Neural cell (in vitro differentiated cells): ENCODE measurements at regions not wholly inside any gene's neighbourhood (a gene's known extent, or its start where the extent isn't known, plus 50 kb on each side); places are given as distances from the start of the nearest gene placed in this dataset.

ENCODE experiments used
- H2AFZ ChIP-seq: fragments of 200-600, 300-800 bp; sonication (generic), shearing (Covaris generic); 2 replicates; pipeline ENCODE4 v1.6.0; 2014; ENCODE audit warnings: low read depth, mild to moderate bottlenecking, antibody characterized with exemption, low read length, moderate library complexity
- H3F3A ChIP-seq: fragments of 200-600 bp; shearing (Covaris generic); 2 replicates; pipeline ENCODE4 v1.6.1; 2016; ENCODE audit warnings: mild to moderate bottlenecking, moderate library complexity, mixed read lengths, antibody characterized with exemption, low read length; ENCODE audit not compliant: insufficient read depth, poor library complexity, severe bottlenecking
- H3K27ac ChIP-seq: fragments of 200-600, 300-800 bp; sonication (generic), shearing (Covaris generic); 2 replicates; pipeline ENCODE4 v1.5.1; 2014; ENCODE audit warnings: mild to moderate bottlenecking, low read length, moderate library complexity
- H3K27me3 ChIP-seq: fragments of 300-800, 200-600 bp; sonication (generic), shearing (Covaris generic); 2 replicates; pipeline ENCODE4 v1.6.0; 2014; ENCODE audit warnings: mild to moderate bottlenecking, low read depth, low read length, moderate library complexity; ENCODE audit not compliant: insufficient read depth
- H3K36me3 ChIP-seq: fragments of 300-800, 200-600 bp; sonication (generic), shearing (Covaris generic); 2 replicates; pipeline ENCODE4 v1.5.1; 2014; ENCODE audit warnings: mild to moderate bottlenecking, antibody characterized with exemption, low read length, moderate library complexity; ENCODE audit not compliant: insufficient read depth
- H3K4me2 ChIP-seq: fragments of 300-800, 200-600 bp; sonication (generic), shearing (Covaris generic); 2 replicates; pipeline ENCODE4 v1.6.0; 2014; ENCODE audit warnings: mild to moderate bottlenecking, low read length
- H3K4me3 ChIP-seq: fragments of 300-800, 200-600 bp; sonication (generic), shearing (Covaris generic); 2 replicates; pipeline ENCODE4 v1.5.1; 2014; ENCODE audit warnings: mild to moderate bottlenecking, low read length, moderate library complexity
- H3K79me2 ChIP-seq: fragments of 200-600 bp; shearing (Covaris generic); replicated peaks from 2 replicates; pipeline ENCODE4 v1.6.0; 2014; ENCODE audit warnings: mild to moderate bottlenecking, low read length, moderate library complexity; ENCODE audit not compliant: insufficient read depth
- H3K9ac ChIP-seq: fragments of 300-800, 200-600 bp; sonication (generic), shearing (Covaris generic); 2 replicates; pipeline ENCODE4 v1.6.1; 2016; ENCODE audit warnings: mild to moderate bottlenecking, low read length, mixed read lengths
- H3K9me2 ChIP-seq: fragments of 200-600 bp; shearing (Covaris generic); 2 replicates; pipeline ENCODE4 v1.6.1; 2016; ENCODE audit warnings: mild to moderate bottlenecking, low read length, mixed read lengths; ENCODE audit not compliant: insufficient read depth
- H3K9me3 ChIP-seq: fragments of 200-600, 300-800 bp; sonication (generic), shearing (Covaris generic); 2 replicates; pipeline ENCODE4 v1.6.1; 2016; ENCODE audit warnings: mild to moderate bottlenecking, mixed run types, low read length, moderate library complexity, mixed read lengths
- H4K20me1 ChIP-seq: fragments of 200-600 bp; shearing (Covaris generic); 2 replicates; pipeline ENCODE4 v1.6.1; 2016; ENCODE audit warnings: mild to moderate bottlenecking, mixed run types; ENCODE audit not compliant: insufficient read depth
- EP300 ChIP-seq: fragments of 450-650 bp; conservative IDR thresholded peaks from 2 replicates; pipeline ENCODE4 v1.6.1; 2014; ENCODE audit warnings: antibody characterized with exemption, mild to moderate bottlenecking, moderate library complexity; ENCODE audit not compliant: poor library complexity, severe bottlenecking
- EZH2 ChIP-seq: fragments of 200-600, 300-800 bp; shearing (Covaris generic), sonication (generic); IDR thresholded peaks from 2 replicates; pipeline ENCODE4 v1.6.1; 2014; ENCODE audit warnings: antibody characterized with exemption, low read length, borderline replicate concordance, mild to moderate bottlenecking; ENCODE audit not compliant: insufficient read depth, poor library complexity, severe bottlenecking
- MXI1 ChIP-seq: fragments of 450-650 bp; conservative IDR thresholded peaks from 2 replicates; pipeline ENCODE4 v1.6.1; 2014; ENCODE audit warnings: antibody characterized with exemption, mild to moderate bottlenecking; ENCODE audit not compliant: poor library complexity, severe bottlenecking
- POLR2AphosphoS5 ChIP-seq: IDR thresholded peaks from 2 replicates; pipeline ENCODE4 v1.6.1; 2012
- RAD21 ChIP-seq: fragments of 450-650 bp; conservative IDR thresholded peaks from 2 replicates; pipeline ENCODE4 v1.6.1; 2014; ENCODE audit warnings: antibody characterized with exemption, mild to moderate bottlenecking, moderate library complexity
- SMC3 ChIP-seq: fragments of 450-650 bp; conservative IDR thresholded peaks from 2 replicates; pipeline ENCODE4 v1.6.1; 2014; ENCODE audit warnings: antibody characterized with exemption, mild to moderate bottlenecking, moderate library complexity; ENCODE audit not compliant: poor library complexity
- TAF1 ChIP-seq: IDR thresholded peaks from 2 replicates; pipeline ENCODE4 v1.6.1; 2012; ENCODE audit warnings: low read depth
- TF ChIP-seq, protein P1 (sequence below): IDR thresholded peaks from 2 replicates; pipeline ENCODE4 v1.6.1; 2012; ENCODE audit warnings: borderline replicate concordance
- TF ChIP-seq, protein P2 (sequence below): fragments of 450-650 bp; IDR thresholded peaks from 2 replicates; pipeline ENCODE4 v1.5.1; 2014; ENCODE audit warnings: antibody characterized with exemption, mild to moderate bottlenecking, moderate library complexity; ENCODE audit not compliant: poor library complexity, severe bottlenecking

DNA sequence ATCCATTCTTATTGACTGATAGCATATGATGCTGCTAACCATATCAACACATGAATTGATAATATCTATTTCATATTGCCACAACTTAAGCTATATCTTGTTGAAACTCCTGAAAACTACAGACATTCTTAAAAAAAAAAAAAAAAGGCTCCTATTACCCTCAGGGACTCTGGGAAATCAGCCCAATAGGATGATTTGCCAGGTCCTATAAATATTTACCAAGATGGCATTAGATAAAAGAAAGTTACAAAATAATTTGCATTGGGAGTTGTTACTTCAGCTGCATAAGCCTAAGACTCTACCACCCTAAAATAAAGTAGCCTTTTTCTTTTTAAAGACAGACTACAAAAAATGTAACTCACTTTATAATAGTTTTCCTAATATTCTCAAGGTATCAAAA lies 84.4 kb downstream of the CDO1 start:
- no peaks in the 10 kb centered on the region for H3K27me3 ChIP-seq
- no peak overlapping the region for H3K4me2 ChIP-seq
- no peak overlapping the region for H2AFZ ChIP-seq
- H3K79me2 ChIP-seq: no peaks in the 10 kb centered on the region
- H4K20me1 ChIP-seq: no peaks in the 10 kb centered on the region
- H3K27ac ChIP-seq: no peak overlapping the region
- H3K9me2 ChIP-seq: no peaks in the 10 kb centered on the region
- H3K4me3 ChIP-seq: no peak overlapping the region
- TF ChIP-seq TAF1 (no peak), RAD21 (no peak), MXI1 (no peak), SMC3 (no peak), EP300 (no peak), EZH2 (no peak), POLR2AphosphoS5 (no peak)
- TF ChIP-seq, protein P1, sequence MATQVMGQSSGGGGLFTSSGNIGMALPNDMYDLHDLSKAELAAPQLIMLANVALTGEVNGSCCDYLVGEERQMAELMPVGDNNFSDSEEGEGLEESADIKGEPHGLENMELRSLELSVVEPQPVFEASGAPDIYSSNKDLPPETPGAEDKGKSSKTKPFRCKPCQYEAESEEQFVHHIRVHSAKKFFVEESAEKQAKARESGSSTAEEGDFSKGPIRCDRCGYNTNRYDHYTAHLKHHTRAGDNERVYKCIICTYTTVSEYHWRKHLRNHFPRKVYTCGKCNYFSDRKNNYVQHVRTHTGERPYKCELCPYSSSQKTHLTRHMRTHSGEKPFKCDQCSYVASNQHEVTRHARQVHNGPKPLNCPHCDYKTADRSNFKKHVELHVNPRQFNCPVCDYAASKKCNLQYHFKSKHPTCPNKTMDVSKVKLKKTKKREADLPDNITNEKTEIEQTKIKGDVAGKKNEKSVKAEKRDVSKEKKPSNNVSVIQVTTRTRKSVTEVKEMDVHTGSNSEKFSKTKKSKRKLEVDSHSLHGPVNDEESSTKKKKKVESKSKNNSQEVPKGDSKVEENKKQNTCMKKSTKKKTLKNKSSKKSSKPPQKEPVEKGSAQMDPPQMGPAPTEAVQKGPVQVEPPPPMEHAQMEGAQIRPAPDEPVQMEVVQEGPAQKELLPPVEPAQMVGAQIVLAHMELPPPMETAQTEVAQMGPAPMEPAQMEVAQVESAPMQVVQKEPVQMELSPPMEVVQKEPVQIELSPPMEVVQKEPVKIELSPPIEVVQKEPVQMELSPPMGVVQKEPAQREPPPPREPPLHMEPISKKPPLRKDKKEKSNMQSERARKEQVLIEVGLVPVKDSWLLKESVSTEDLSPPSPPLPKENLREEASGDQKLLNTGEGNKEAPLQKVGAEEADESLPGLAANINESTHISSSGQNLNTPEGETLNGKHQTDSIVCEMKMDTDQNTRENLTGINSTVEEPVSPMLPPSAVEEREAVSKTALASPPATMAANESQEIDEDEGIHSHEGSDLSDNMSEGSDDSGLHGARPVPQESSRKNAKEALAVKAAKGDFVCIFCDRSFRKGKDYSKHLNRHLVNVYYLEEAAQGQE: no peak
- TF ChIP-seq, protein P2, sequence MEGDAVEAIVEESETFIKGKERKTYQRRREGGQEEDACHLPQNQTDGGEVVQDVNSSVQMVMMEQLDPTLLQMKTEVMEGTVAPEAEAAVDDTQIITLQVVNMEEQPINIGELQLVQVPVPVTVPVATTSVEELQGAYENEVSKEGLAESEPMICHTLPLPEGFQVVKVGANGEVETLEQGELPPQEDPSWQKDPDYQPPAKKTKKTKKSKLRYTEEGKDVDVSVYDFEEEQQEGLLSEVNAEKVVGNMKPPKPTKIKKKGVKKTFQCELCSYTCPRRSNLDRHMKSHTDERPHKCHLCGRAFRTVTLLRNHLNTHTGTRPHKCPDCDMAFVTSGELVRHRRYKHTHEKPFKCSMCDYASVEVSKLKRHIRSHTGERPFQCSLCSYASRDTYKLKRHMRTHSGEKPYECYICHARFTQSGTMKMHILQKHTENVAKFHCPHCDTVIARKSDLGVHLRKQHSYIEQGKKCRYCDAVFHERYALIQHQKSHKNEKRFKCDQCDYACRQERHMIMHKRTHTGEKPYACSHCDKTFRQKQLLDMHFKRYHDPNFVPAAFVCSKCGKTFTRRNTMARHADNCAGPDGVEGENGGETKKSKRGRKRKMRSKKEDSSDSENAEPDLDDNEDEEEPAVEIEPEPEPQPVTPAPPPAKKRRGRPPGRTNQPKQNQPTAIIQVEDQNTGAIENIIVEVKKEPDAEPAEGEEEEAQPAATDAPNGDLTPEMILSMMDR: no peak
- H3K9me3 ChIP-seq: no peaks in the 10 kb centered on the region
- no peaks in the 10 kb centered on the region for H3K36me3 ChIP-seq
- no peak overlapping the region for H3K9ac ChIP-seq
- no peaks in the 10 kb centered on the region for H3F3A ChIP-seq

DNA sequence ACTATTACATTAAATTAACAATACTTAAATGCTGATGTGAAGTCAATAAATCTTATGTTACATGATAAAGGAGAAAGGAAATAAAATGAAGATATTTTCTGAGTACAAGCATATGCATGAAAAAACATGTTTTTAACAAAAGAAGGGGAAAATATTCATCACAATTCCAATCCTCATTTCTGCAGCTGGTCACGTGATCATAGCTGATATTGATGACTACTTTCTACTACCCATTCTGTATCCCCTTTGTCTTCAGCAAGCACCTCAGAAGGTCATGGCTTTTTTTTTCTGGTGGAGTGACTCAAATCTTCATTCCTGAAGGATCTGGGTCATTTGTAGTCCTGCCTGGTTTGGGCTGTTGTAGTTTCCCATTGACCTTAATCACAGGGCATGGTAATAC lies 90.9 kb downstream of the CDO1 start:
- Histone ChIP-seq H3K4me3 (no peak overlapping the region), H3F3A (no peaks in the 10 kb centered on the region), H3K9me3 (no peaks in the 10 kb centered on the region), H2AFZ (no peak overlapping the region), H4K20me1 (no peaks in the 10 kb centered on the region), H3K36me3 (no peaks in the 10 kb centered on the region), H3K9me2 (no peaks in the 10 kb centered on the region), H3K27ac (no peak overlapping the region), H3K4me2 (no peak overlapping the region), H3K27me3 (no peaks in the 10 kb centered on the region), H3K79me2 (no peaks in the 10 kb centered on the region), H3K9ac (no peak overlapping the region)
- TF ChIP-seq SMC3: no peak
- TF ChIP-seq POLR2AphosphoS5: no peak
- no peak for TF ChIP-seq RAD21
- TF ChIP-seq, protein P1: no peak
- no peak for TF ChIP-seq EZH2
- TF ChIP-seq, protein P2: no peak
- TF ChIP-seq EP300: no peak
- TF ChIP-seq MXI1: no peak
- no peak for TF ChIP-seq TAF1
